ENCODE measurements at regions not wholly inside any gene's neighbourhood (a gene's known extent, or its start where the extent isn't known, plus 50 kb on each side); places are given as distances from the start of the nearest gene placed in this dataset.

- no peak overlapping the region for H3K4me3 ChIP-seq
- no peaks in the 10 kb centered on the region for H3K4me1 ChIP-seq
- H3K9me3 ChIP-seq: no peaks in the 10 kb centered on the region
- DNase-seq (no peak), ATAC-seq (ENCODE audit: low FRiP score in 2 of 2) (no peak)
- WGBS, 2 donors: 75 to 83% methylated on average over 2 of the region's 2 CpGs
- no peaks in the 10 kb centered on the region for H3K27me3 ChIP-seq
- no peaks in the 10 kb centered on the region for H3K36me3 ChIP-seq
- no peak for TF ChIP-seq POLR2A (IDR thresholded peaks at IDR 0.05)
- TF ChIP-seq POLR2AphosphoS5 (IDR thresholded peaks at IDR 0.05): no peak
- no peak for TF ChIP-seq CTCF (IDR thresholded peaks at IDR 0.05)
- no peak for TF ChIP-seq EP300 (IDR thresholded peaks at IDR 0.05)
- H3K27ac ChIP-seq: no peak overlapping the region
Measured at GRCh38 chr4:22932326-22932725, 239.6 kb downstream of the GBA3 start.

- 92 to 94% methylated on average over 2 of the region's 2 CpGs for WGBS, 2 donors
- no peak for ATAC-seq (ENCODE audit: low FRiP score in 2 of 2)
- no peak for TF ChIP-seq POLR2AphosphoS5 (IDR thresholded peaks at IDR 0.05)
- no peak for TF ChIP-seq CTCF (IDR thresholded peaks at IDR 0.05)
- no peak for TF ChIP-seq POLR2A (IDR thresholded peaks at IDR 0.05)
- no peak for TF ChIP-seq EP300 (IDR thresholded peaks at IDR 0.05)
Measured at GRCh38 chr4:22922426-22922825, 229.7 kb downstream of the GBA3 start.

GRCh38 chr4:22921936-22922335 lies 229.2 kb downstream of the GBA3 start:
- TF ChIP-seq POLR2AphosphoS5 (IDR thresholded peaks at IDR 0.05) (no peak), CTCF (IDR thresholded peaks at IDR 0.05) (no peak), POLR2A (IDR thresholded peaks at IDR 0.05) (no peak), EP300 (IDR thresholded peaks at IDR 0.05) (no peak)
- H3K27ac ChIP-seq: no peak overlapping the region
- ATAC-seq (ENCODE audit: low FRiP score in 2 of 2) (no peak), DNase-seq (no peak)
- no peaks in the 10 kb centered on the region for H3K9me3 ChIP-seq
- no peaks in the 10 kb centered on the region for H3K36me3 ChIP-seq
- H3K4me1 ChIP-seq: no peaks in the 10 kb centered on the region
- no peaks in the 10 kb centered on the region for H3K27me3 ChIP-seq
- 27 to 29% methylated on average over 5 of the region's 5 CpGs for WGBS, 2 donors
- H3K4me3 ChIP-seq: no peak overlapping the region

More at GRCh38 chr4:22922426-22922825, 229.7 kb downstream of the GBA3 start:
- DNase-seq: no peak
- Histone ChIP-seq H3K27me3 (no peaks in the 10 kb centered on the region), H3K36me3 (no peaks in the 10 kb centered on the region), H3K27ac (no peak overlapping the region), H3K4me1 (no peaks in the 10 kb centered on the region), H3K4me3 (no peak overlapping the region), H3K9me3 (no peaks in the 10 kb centered on the region)

- no peaks in the 10 kb centered on the region for H3K27me3 ChIP-seq
- TF ChIP-seq CTCF (IDR thresholded peaks at IDR 0.05) (no peak), POLR2A (IDR thresholded peaks at IDR 0.05) (no peak), POLR2AphosphoS5 (IDR thresholded peaks at IDR 0.05) (no peak), EP300 (IDR thresholded peaks at IDR 0.05) (no peak)
- no peak for ATAC-seq (ENCODE audit: low FRiP score in 2 of 2)
- H3K9me3 ChIP-seq: no peaks in the 10 kb centered on the region
- no peak overlapping the region for H3K4me3 ChIP-seq
- H3K36me3 ChIP-seq: no peaks in the 10 kb centered on the region
- DNase-seq: no peak
- no peaks in the 10 kb centered on the region for H3K4me1 ChIP-seq
- no peak overlapping the region for H3K27ac ChIP-seq
Measured at GRCh38 chr4:22911285-22911684, 218.5 kb downstream of the GBA3 start.

- no peaks in the 10 kb centered on the region for H3K4me1 ChIP-seq
- H3K4me3 ChIP-seq: no peak overlapping the region
- H3K36me3 ChIP-seq: no peaks in the 10 kb centered on the region
- H3K27me3 ChIP-seq: no peaks in the 10 kb centered on the region
- TF ChIP-seq CTCF (IDR thresholded peaks at IDR 0.05) (no peak), EP300 (IDR thresholded peaks at IDR 0.05) (no peak), POLR2AphosphoS5 (IDR thresholded peaks at IDR 0.05) (no peak), POLR2A (IDR thresholded peaks at IDR 0.05) (no peak)
- DNase-seq: no peak
- WGBS, 2 donors: 44 to 46% methylated on average over 2 of the region's 2 CpGs
- no peaks in the 10 kb centered on the region for H3K9me3 ChIP-seq
- no peak for ATAC-seq (ENCODE audit: low FRiP score in 2 of 2)
- no peak overlapping the region for H3K27ac ChIP-seq
Measured at GRCh38 chr4:22910200-22910599, 217.5 kb downstream of the GBA3 start.
